OCI-LY3 (cell line): ENCODE measurements at regions not wholly inside any gene's neighbourhood (a gene's known extent, or its start where the extent isn't known, plus 50 kb on each side); places are given as distances from the start of the nearest gene placed in this dataset.

Experiments
- EZH2phosphoT487 ChIP-seq: fragments of 200-600 bp; shearing (Covaris generic); IDR thresholded peaks from 2 replicates; pipeline ENCODE4 v1.6.1; 2018; ENCODE audit warnings: antibody characterized with exemption, mixed run types, low read depth
- TF ChIP-seq, protein P1 (sequence below): fragments of 200-600, 300-600 bp; sonication (generic); IDR thresholded peaks from 2 replicates; pipeline ENCODE4 v1.5.1; 2014; ENCODE audit warnings: antibody characterized with exemption, low read length, low read depth

DNA sequence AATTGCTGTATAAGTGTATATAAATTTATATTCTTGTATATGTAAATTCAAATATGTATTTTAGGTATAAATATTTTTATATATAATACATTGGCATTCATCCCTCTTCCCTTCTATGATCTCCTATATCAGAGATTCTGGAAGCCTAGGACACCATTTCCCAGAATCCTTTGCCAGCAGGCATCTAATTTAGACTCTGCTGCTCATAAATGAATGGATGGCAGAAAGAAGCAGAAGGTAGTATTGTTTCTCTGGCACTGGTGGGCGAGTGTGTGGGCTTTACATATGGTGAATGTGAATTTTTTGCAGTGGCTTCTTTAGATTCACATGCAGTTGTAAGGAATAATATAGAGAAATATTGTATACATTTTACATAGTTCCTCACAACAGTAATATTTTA lies 215.2 kb upstream of the THSD7B start:
- TF ChIP-seq, protein P1, sequence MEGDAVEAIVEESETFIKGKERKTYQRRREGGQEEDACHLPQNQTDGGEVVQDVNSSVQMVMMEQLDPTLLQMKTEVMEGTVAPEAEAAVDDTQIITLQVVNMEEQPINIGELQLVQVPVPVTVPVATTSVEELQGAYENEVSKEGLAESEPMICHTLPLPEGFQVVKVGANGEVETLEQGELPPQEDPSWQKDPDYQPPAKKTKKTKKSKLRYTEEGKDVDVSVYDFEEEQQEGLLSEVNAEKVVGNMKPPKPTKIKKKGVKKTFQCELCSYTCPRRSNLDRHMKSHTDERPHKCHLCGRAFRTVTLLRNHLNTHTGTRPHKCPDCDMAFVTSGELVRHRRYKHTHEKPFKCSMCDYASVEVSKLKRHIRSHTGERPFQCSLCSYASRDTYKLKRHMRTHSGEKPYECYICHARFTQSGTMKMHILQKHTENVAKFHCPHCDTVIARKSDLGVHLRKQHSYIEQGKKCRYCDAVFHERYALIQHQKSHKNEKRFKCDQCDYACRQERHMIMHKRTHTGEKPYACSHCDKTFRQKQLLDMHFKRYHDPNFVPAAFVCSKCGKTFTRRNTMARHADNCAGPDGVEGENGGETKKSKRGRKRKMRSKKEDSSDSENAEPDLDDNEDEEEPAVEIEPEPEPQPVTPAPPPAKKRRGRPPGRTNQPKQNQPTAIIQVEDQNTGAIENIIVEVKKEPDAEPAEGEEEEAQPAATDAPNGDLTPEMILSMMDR: no peak
- TF ChIP-seq EZH2phosphoT487: no peak
